Activated CD8-positive, alpha-beta T cell treated with anti-CD3 and anti-CD28 coated beads for 36 hours (primary cell): ENCODE measurements at regions not wholly inside any gene's neighbourhood (a gene's known extent, or its start where the extent isn't known, plus 50 kb on each side); places are given as distances from the start of the nearest gene placed in this dataset.

ENCODE experiments used
- ATAC-seq: fragments of 200-7000 bp; cut with Tn5 transposase; one replicate; pipeline ENCODE4 v1.10.0; 2021; ENCODE audit warnings: mild to moderate bottlenecking, moderate library complexity
- CTCF ChIA-PET: fragments of 350-600 bp; sonication (Branson Sonifier 250); formaldehyde crosslinking; loops from one replicate; lab custom pipeline; 2021; ENCODE audit warnings: antibody characterized with exemption; lab: Charles Lee
- POLR2A ChIA-PET: fragments of 350-600 bp; sonication (Branson Sonifier 250); formaldehyde crosslinking; loops from one replicate; lab custom pipeline; 2021; ENCODE audit warnings: antibody characterized with exemption; lab: Charles Lee
- DNase-seq: peaks from one replicate; pipeline ENCODE4 v3.0.0-alpha.2; 2020
- H3K27ac Mint-ChIP-seq: one replicate; pipeline ENCODE4 v1.8.0; 2021; ENCODE audit warnings: mild to moderate bottlenecking, mixed read lengths
- H3K27me3 Mint-ChIP-seq: one replicate; pipeline ENCODE4 v1.8.0; 2021; ENCODE audit warnings: mixed read lengths
- H3K36me3 Mint-ChIP-seq: one replicate; pipeline ENCODE4 v1.8.0; 2021; ENCODE audit warnings: low read depth, mixed read lengths
- H3K4me1 Mint-ChIP-seq: one replicate; pipeline ENCODE4 v1.8.0; 2021; ENCODE audit warnings: low read depth, mixed read lengths
- H3K4me3 Mint-ChIP-seq: one replicate; pipeline ENCODE4 v1.8.0; 2021; ENCODE audit warnings: mild to moderate bottlenecking, moderate library complexity, mixed read lengths
- H3K9me3 Mint-ChIP-seq: one replicate; pipeline ENCODE4 v1.8.0; 2021; ENCODE audit warnings: mixed read lengths
- CTCF ChIP-seq: fragments of 200-600 bp; IDR thresholded peaks from one replicate; pipeline ENCODE4 v1.8.0; 2022; ENCODE audit warnings: antibody characterized with exemption, mild to moderate bottlenecking
- intact Hi-C: fragments of 100-400 bp; cut with micrococcal nuclease; formaldehyde crosslinking; loops from one replicate; pipeline ENCODE4 v1.10.0; 2022

- no peak overlapping the region for H3K27ac Mint-ChIP-seq
- H3K4me3 Mint-ChIP-seq: no peak overlapping the region
- no peaks in the 10 kb centered on the region for H3K27me3 Mint-ChIP-seq
- ATAC-seq: no peak
- H3K4me1 Mint-ChIP-seq: no peaks in the 10 kb centered on the region
- no peaks in the 10 kb centered on the region for H3K9me3 Mint-ChIP-seq
- no peak for DNase-seq
- TF ChIP-seq CTCF: no peak
- ChIA-PET CTCF (no interaction called here), POLR2A (no interaction called here)
- intact Hi-C loops: no loop called here
- no peaks in the 10 kb centered on the region for H3K36me3 Mint-ChIP-seq
Measured at GRCh38 chr12:98185606-98186005, 329.8 kb upstream of the TMPO start.

GRCh38 chr12:98188650-98189077 is 326.7 kb upstream of the TMPO start:
- Mint-ChIP-seq H3K4me3 (no peak overlapping the region), H3K27me3 (no peaks in the 10 kb centered on the region), H3K27ac (no peak overlapping the region), H3K9me3 (no peaks in the 10 kb centered on the region), H3K4me1 (no peaks in the 10 kb centered on the region), H3K36me3 (no peaks in the 10 kb centered on the region)
- no peak for TF ChIP-seq CTCF
- DNase-seq (no peak), ATAC-seq (no peak)
- ChIA-PET POLR2A (no interaction called here), CTCF (no interaction called here)
- intact Hi-C loops: no loop called here

- Mint-ChIP-seq H3K27me3 (peaks cover 4% of the 10 kb centered on the region), H3K4me1 (no peaks in the 10 kb centered on the region), H3K27ac (no peak overlapping the region), H3K4me3 (no peak overlapping the region), H3K9me3 (no peaks in the 10 kb centered on the region), H3K36me3 (no peaks in the 10 kb centered on the region)
- no peak for TF ChIP-seq CTCF
- intact Hi-C loops: no loop called here
- ChIA-PET CTCF (interaction anchor here (1.8 kb wide), 1 partner anchor 20 kb away, joined by 3 read pairs; no protein-coding TSS in a partner anchor), POLR2A (no interaction called here)
- ATAC-seq (no peak), DNase-seq (no peak)
Measured at GRCh38 chr12:98194591-98194990, 320.8 kb upstream of the TMPO start.

- Mint-ChIP-seq H3K4me1 (no peaks in the 10 kb centered on the region), H3K9me3 (no peaks in the 10 kb centered on the region), H3K36me3 (no peaks in the 10 kb centered on the region), H3K4me3 (no peak overlapping the region), H3K27me3 (peaks cover 4% of the 10 kb centered on the region), H3K27ac (no peak overlapping the region)
- TF ChIP-seq CTCF: no peak
- no peak for ATAC-seq
- ChIA-PET CTCF (no interaction called here), POLR2A (no interaction called here)
- DNase-seq: no peak
- intact Hi-C loops: no loop called here
Measured at GRCh38 chr12:98198261-98198982, 317.0 kb upstream of the TMPO start.

GRCh38 chr12:98208816-98209215 is 306.6 kb upstream of the TMPO start:
- POLR2A ChIA-PET: no interaction called here
- no peak overlapping the region for H3K27ac Mint-ChIP-seq
- CTCF ChIA-PET: no interaction called here
- H3K4me1 Mint-ChIP-seq: no peaks in the 10 kb centered on the region
- H3K36me3 Mint-ChIP-seq: no peaks in the 10 kb centered on the region
- no peak for ATAC-seq
- no peak for DNase-seq
- H3K9me3 Mint-ChIP-seq: peaks cover 10% of the 10 kb centered on the region
- H3K4me3 Mint-ChIP-seq: no peak overlapping the region
- intact Hi-C loops: no loop called here
- TF ChIP-seq CTCF: no peak
- peaks cover 2% of the 10 kb centered on the region for H3K27me3 Mint-ChIP-seq
